ENCODE measurements at regions not wholly inside any gene's neighbourhood (a gene's known extent, or its start where the extent isn't known, plus 50 kb on each side); places are given as distances from the start of the nearest gene placed in this dataset.

- no peak overlapping the region for H3K27ac Mint-ChIP-seq
These were observed 290.0 kb upstream of the CHORDC1 start for GRCh38 chr11:90512846-90513245.

GRCh38 chr11:90510839-90511238 is 288.0 kb upstream of the CHORDC1 start:
- Mint-ChIP-seq H3K27me3 (ENCODE audit: low read depth) (no peaks in the 10 kb centered on the region), H3K4me3 (no peak overlapping the region), H3K4me1 (peaks cover 28% of the 10 kb centered on the region), H3K9me3 (no peaks in the 10 kb centered on the region), H3K27ac (peak overlapping the region; percentile 5 to 49 (median 48)), H3K36me3 (ENCODE audit: low read depth) (no peaks in the 10 kb centered on the region)
- no peak for TF ChIP-seq CTCF (IDR thresholded peaks at IDR 0.05; ENCODE audit: unreplicated experiment in 3 of 3)

More at GRCh38 chr11:90512846-90513245, 290.0 kb upstream of the CHORDC1 start:
- Mint-ChIP-seq H3K4me3 (no peak overlapping the region), H3K9me3 (no peaks in the 10 kb centered on the region), H3K27me3 (ENCODE audit: low read depth) (no peaks in the 10 kb centered on the region), H3K36me3 (ENCODE audit: low read depth) (no peaks in the 10 kb centered on the region), H3K4me1 (peaks cover 28% of the 10 kb centered on the region)
- no peak for TF ChIP-seq CTCF (IDR thresholded peaks at IDR 0.05; ENCODE audit: unreplicated experiment in 3 of 3)

- H3K4me1 Mint-ChIP-seq = no peaks in the 10 kb centered on the region
- H3K36me3 Mint-ChIP-seq (ENCODE audit: low read depth) = no peaks in the 10 kb centered on the region
- no peak overlapping the region for H3K27ac Mint-ChIP-seq
- no peaks in the 10 kb centered on the region for H3K27me3 Mint-ChIP-seq (ENCODE audit: low read depth)
- no peak overlapping the region for H3K4me3 Mint-ChIP-seq
- H3K9me3 Mint-ChIP-seq = peaks cover 19% of the 10 kb centered on the region
- no peak for TF ChIP-seq CTCF (IDR thresholded peaks at IDR 0.05; ENCODE audit: unreplicated experiment in 3 of 3)
These were observed 278.2 kb upstream of the CHORDC1 start for GRCh38 chr11:90500922-90501568.

GRCh38 chr11:90496722-90497121 is 273.9 kb upstream of the CHORDC1 start:
- H3K36me3 Mint-ChIP-seq (ENCODE audit: low read depth) = no peaks in the 10 kb centered on the region
- no peak overlapping the region for H3K4me3 Mint-ChIP-seq
- H3K27me3 Mint-ChIP-seq (ENCODE audit: low read depth) = no peaks in the 10 kb centered on the region
- no peaks in the 10 kb centered on the region for H3K4me1 Mint-ChIP-seq
- TF ChIP-seq CTCF (IDR thresholded peaks at IDR 0.05; ENCODE audit: unreplicated experiment in 3 of 3) = no peak
- H3K9me3 Mint-ChIP-seq = peaks cover 26% of the 10 kb centered on the region
- H3K27ac Mint-ChIP-seq = no peak overlapping the region

GRCh38 chr11:90493379-90493778 is 270.5 kb upstream of the CHORDC1 start:
- no peak for TF ChIP-seq CTCF (IDR thresholded peaks at IDR 0.05; ENCODE audit: unreplicated experiment in 3 of 3)
- Mint-ChIP-seq H3K27ac (no peak overlapping the region), H3K36me3 (ENCODE audit: low read depth) (no peaks in the 10 kb centered on the region), H3K9me3 (peaks cover 26% of the 10 kb centered on the region), H3K4me1 (no peaks in the 10 kb centered on the region), H3K27me3 (ENCODE audit: low read depth) (no peaks in the 10 kb centered on the region), H3K4me3 (no peak overlapping the region)

- TF ChIP-seq CTCF (IDR thresholded peaks at IDR 0.05; ENCODE audit: unreplicated experiment in 3 of 3) = no peak
- no peaks in the 10 kb centered on the region for H3K27me3 Mint-ChIP-seq (ENCODE audit: low read depth)
- H3K9me3 Mint-ChIP-seq = peaks cover 11% of the 10 kb centered on the region
- H3K27ac Mint-ChIP-seq = no peak overlapping the region
- no peaks in the 10 kb centered on the region for H3K36me3 Mint-ChIP-seq (ENCODE audit: low read depth)
- H3K4me3 Mint-ChIP-seq = no peak overlapping the region
- H3K4me1 Mint-ChIP-seq = no peaks in the 10 kb centered on the region
These were observed 268.6 kb upstream of the CHORDC1 start for GRCh38 chr11:90491466-90491865.

Data from nephron (organoid).